ENCODE measurements at regions not wholly inside any gene's neighbourhood (a gene's known extent, or its start where the extent isn't known, plus 50 kb on each side); places are given as distances from the start of the nearest gene placed in this dataset.

- H3K27ac ChIP-seq: no peak overlapping the region
- DNase-seq (no peak), ATAC-seq (no peak)
- TF ChIP-seq CTCF (IDR thresholded peaks at IDR 0.05): no peak
- H3K4me1 ChIP-seq: no peaks in the 10 kb centered on the region
- no peak overlapping the region for H3K4me3 ChIP-seq
- intact Hi-C loops (cut with DNase I): no loop called here
- H3K36me3 ChIP-seq: no peaks in the 10 kb centered on the region
- H3K27me3 ChIP-seq: no peaks in the 10 kb centered on the region
- H3K9me3 ChIP-seq: peaks cover 0 to 5% of the 10 kb centered on the region in 2 donors
Observed at GRCh38 chr10:36303896-36304295, 661.8 kb upstream of the FZD8 start.

GRCh38 chr10:36302086-36302485 is 660.0 kb upstream of the FZD8 start:
- Histone ChIP-seq H3K9me3 (peaks cover 0 to under 1% of the 10 kb centered on the region in 2 donors), H3K27ac (no peak overlapping the region), H3K27me3 (no peaks in the 10 kb centered on the region), H3K36me3 (no peaks in the 10 kb centered on the region), H3K4me1 (no peaks in the 10 kb centered on the region), H3K4me3 (no peak overlapping the region)
- TF ChIP-seq CTCF (IDR thresholded peaks at IDR 0.05): no peak
- no peak for DNase-seq
- intact Hi-C loops (cut with DNase I): no loop called here
- ATAC-seq: no peak

- H3K27me3 ChIP-seq: no peaks in the 10 kb centered on the region
- no peaks in the 10 kb centered on the region for H3K4me1 ChIP-seq
- H3K27ac ChIP-seq: no peak overlapping the region
- H3K36me3 ChIP-seq: no peaks in the 10 kb centered on the region
- no peak for TF ChIP-seq CTCF (IDR thresholded peaks at IDR 0.05)
- H3K9me3 ChIP-seq: no peaks in the 10 kb centered on the region
- no peak for ATAC-seq
- intact Hi-C loops (cut with DNase I): no loop called here
- no peak overlapping the region for H3K4me3 ChIP-seq
- DNase-seq: no peak
Observed at GRCh38 chr10:36301539-36301938, 659.4 kb upstream of the FZD8 start.

- no peak for TF ChIP-seq CTCF (IDR thresholded peaks at IDR 0.05)
- no peaks in the 10 kb centered on the region for H3K4me1 ChIP-seq
- intact Hi-C loops (cut with DNase I): no loop called here
- H3K9me3 ChIP-seq: peaks cover 0 to 2% of the 10 kb centered on the region in 2 donors
- H3K27me3 ChIP-seq: no peaks in the 10 kb centered on the region
- no peak for DNase-seq
- ATAC-seq: no peak
- H3K27ac ChIP-seq: no peak overlapping the region
- H3K36me3 ChIP-seq: no peaks in the 10 kb centered on the region
- H3K4me3 ChIP-seq: no peak overlapping the region
Observed at GRCh38 chr10:36301139-36301538, 659.0 kb upstream of the FZD8 start.

- intact Hi-C loops (cut with DNase I): no loop called here
- ATAC-seq (no peak), DNase-seq (peak in 1 of 4 donors; percentile 51)
- H3K27ac ChIP-seq: no peak overlapping the region
- no peak overlapping the region for H3K4me3 ChIP-seq
- H3K9me3 ChIP-seq: peaks cover 0 to 52% of the 10 kb centered on the region in 2 donors
- no peaks in the 10 kb centered on the region for H3K4me1 ChIP-seq
- TF ChIP-seq CTCF (IDR thresholded peaks at IDR 0.05): no peak
- no peaks in the 10 kb centered on the region for H3K36me3 ChIP-seq
- no peaks in the 10 kb centered on the region for H3K27me3 ChIP-seq
Observed at GRCh38 chr10:36283827-36284226, 641.7 kb upstream of the FZD8 start.

Data from left lung (tissue), 4 donors.